HuH-7 (cell line): ENCODE measurements at regions not wholly inside any gene's neighbourhood (a gene's known extent, or its start where the extent isn't known, plus 50 kb on each side); places are given as distances from the start of the nearest gene placed in this dataset.
"Not testable (repeated sequence)": the region's sequence is repeated elsewhere in the genome, so short reads cannot be mapped to it uniquely, and the experiment has no call there.

Experiments
- DNase-seq: peaks from one replicate; pipeline ENCODE4 v3.0.0; 2011; ENCODE audit warnings: low spot score

GRCh38 chr22:49527611-49528419, 299.9 kb downstream of the BRD1 start:
- no peak for DNase-seq

GRCh38 chr22:49525801-49526535, 301.7 kb downstream of the BRD1 start:
- DNase-seq: no peak

- no peak for DNase-seq
Measured at GRCh38 chr22:49525360-49525759, 302.3 kb downstream of the BRD1 start.

- DNase-seq: no peak
Measured at GRCh38 chr22:49524362-49524761, 303.3 kb downstream of the BRD1 start.

GRCh38 chr22:49523374-49524008, 304.2 kb downstream of the BRD1 start:
- no peak for DNase-seq

- DNase-seq: no peak
Measured at GRCh38 chr22:49522582-49523373, 304.9 kb downstream of the BRD1 start.

- no peak for DNase-seq
Measured at GRCh38 chr22:49521787-49522224, 305.9 kb downstream of the BRD1 start.

GRCh38 chr22:49519117-49519737, 308.4 kb downstream of the BRD1 start:
- DNase-seq: no peak

GRCh38 chr22:49518436-49518970, 309.2 kb downstream of the BRD1 start:
- DNase-seq: no peak

GRCh38 chr22:49517667-49518185, 309.9 kb downstream of the BRD1 start:
- DNase-seq: no peak

- DNase-seq: no peak
Measured at GRCh38 chr22:49517211-49517610, 310.5 kb downstream of the BRD1 start.

GRCh38 chr22:49515475-49515874, 312.2 kb downstream of the BRD1 start:
- DNase-seq: peak; percentile 37

GRCh38 chr22:49514641-49515040, 313.0 kb downstream of the BRD1 start:
- no peak for DNase-seq

- no peak for DNase-seq
Measured at GRCh38 chr22:49514211-49514610, 313.5 kb downstream of the BRD1 start.

GRCh38 chr22:49513358-49513851, 314.3 kb downstream of the BRD1 start:
- no peak for DNase-seq

- DNase-seq: no peak
Measured at GRCh38 chr22:49512487-49513165, 315.0 kb downstream of the BRD1 start.

GRCh38 chr22:49511393-49512189, 316.1 kb downstream of the BRD1 start:
- DNase-seq: not testable (repeated sequence)

GRCh38 chr22:49510718-49511117, 317.0 kb downstream of the BRD1 start:
- DNase-seq: no peak

GRCh38 chr22:49509016-49509415, 318.7 kb downstream of the BRD1 start:
- no peak for DNase-seq
